GM18907 (cell line): ENCODE measurements at regions not wholly inside any gene's neighbourhood (a gene's known extent, or its start where the extent isn't known, plus 50 kb on each side); places are given as distances from the start of the nearest gene placed in this dataset.
"Not testable (repeated sequence)": the region's sequence is repeated elsewhere in the genome, so short reads cannot be mapped to it uniquely, and the experiment has no call there.

ENCODE experiments used
- ATAC-seq: cut with Tn5 transposase; IDR thresholded peaks from one replicate; pipeline ENCODE4 v1.9.1; 2021; ENCODE audit warnings: mild to moderate bottlenecking, moderate library complexity; ENCODE audit not compliant: unreplicated experiment

- not testable (repeated sequence) for ATAC-seq
Measured at GRCh38 chr3:34909679-34910078, 729.6 kb upstream of the ARPP21 start.

- no peak for ATAC-seq
Measured at GRCh38 chr3:34919025-34919424, 720.3 kb upstream of the ARPP21 start.

- ATAC-seq, result no peak
Measured at GRCh38 chr3:34920806-34921205, 718.5 kb upstream of the ARPP21 start.

- no peak for ATAC-seq
Measured at GRCh38 chr3:34924961-34925360, 714.4 kb upstream of the ARPP21 start.

- ATAC-seq, result no peak
Measured at GRCh38 chr3:34925851-34926250, 713.5 kb upstream of the ARPP21 start.

GRCh38 chr3:34929036-34929435 is 710.3 kb upstream of the ARPP21 start:
- ATAC-seq, result no peak

GRCh38 chr3:34934660-34935059 is 704.7 kb upstream of the ARPP21 start:
- ATAC-seq, result no peak

- ATAC-seq, result no peak
Measured at GRCh38 chr3:34938784-34939183, 700.5 kb upstream of the ARPP21 start.

GRCh38 chr3:34942256-34942655 is 697.1 kb upstream of the ARPP21 start:
- ATAC-seq, result no peak

GRCh38 chr3:34947834-34948233 is 691.5 kb upstream of the ARPP21 start:
- ATAC-seq, result no peak

GRCh38 chr3:34948517-34948916 is 690.8 kb upstream of the ARPP21 start:
- no peak for ATAC-seq

GRCh38 chr3:34955680-34956079 is 683.6 kb upstream of the ARPP21 start:
- ATAC-seq, result no peak

- ATAC-seq, result no peak
Measured at GRCh38 chr3:34956511-34956910, 682.8 kb upstream of the ARPP21 start.

GRCh38 chr3:34957677-34958076 is 681.6 kb upstream of the ARPP21 start:
- no peak for ATAC-seq

GRCh38 chr3:34969513-34969912 is 669.8 kb upstream of the ARPP21 start:
- no peak for ATAC-seq

- no peak for ATAC-seq
Measured at GRCh38 chr3:34972481-34972880, 666.8 kb upstream of the ARPP21 start.

GRCh38 chr3:34973586-34973985 is 665.7 kb upstream of the ARPP21 start:
- ATAC-seq, result no peak

- ATAC-seq, result no peak
Measured at GRCh38 chr3:34983631-34984030, 655.7 kb upstream of the ARPP21 start.

GRCh38 chr3:34988296-34988695 is 651.0 kb upstream of the ARPP21 start:
- ATAC-seq, result no peak

GRCh38 chr3:34995796-34996430 is 643.4 kb upstream of the ARPP21 start:
- no peak for ATAC-seq

- ATAC-seq, result no peak
Measured at GRCh38 chr3:34998902-34999301, 640.4 kb upstream of the ARPP21 start.

- ATAC-seq, result no peak
Measured at GRCh38 chr3:35012214-35012613, 627.1 kb upstream of the ARPP21 start.

- no peak for ATAC-seq
Measured at GRCh38 chr3:35028157-35028556, 611.2 kb upstream of the ARPP21 start.
